GM10266 (cell line): ENCODE measurements at regions not wholly inside any gene's neighbourhood (a gene's known extent, or its start where the extent isn't known, plus 50 kb on each side); places are given as distances from the start of the nearest gene placed in this dataset.

Experiments used
- DNase-seq: peaks from one replicate; pipeline ENCODE4 v3.0.0; 2012; ENCODE audit errors: extremely low spot score
- CTCF ChIP-seq: IDR thresholded peaks from 2 replicates; pipeline ENCODE4 v1.5.1; 2012; ENCODE audit warnings: mild to moderate bottlenecking, low read depth; ENCODE audit not compliant: control insufficient read depth, insufficient read depth; ENCODE audit errors: missing control alignments

GRCh38 chr4:77465271-77465670 lies 140.3 kb upstream of the CXCL13 start:
- DNase-seq: no peak
- TF ChIP-seq CTCF: peak; percentile 52

GRCh38 chr4:77466430-77466829 lies 139.2 kb upstream of the CXCL13 start:
- no peak for TF ChIP-seq CTCF
- DNase-seq: no peak

- no peak for TF ChIP-seq CTCF
- no peak for DNase-seq
Measured at GRCh38 chr4:77471821-77472495, 133.7 kb upstream of the CXCL13 start.

DNA sequence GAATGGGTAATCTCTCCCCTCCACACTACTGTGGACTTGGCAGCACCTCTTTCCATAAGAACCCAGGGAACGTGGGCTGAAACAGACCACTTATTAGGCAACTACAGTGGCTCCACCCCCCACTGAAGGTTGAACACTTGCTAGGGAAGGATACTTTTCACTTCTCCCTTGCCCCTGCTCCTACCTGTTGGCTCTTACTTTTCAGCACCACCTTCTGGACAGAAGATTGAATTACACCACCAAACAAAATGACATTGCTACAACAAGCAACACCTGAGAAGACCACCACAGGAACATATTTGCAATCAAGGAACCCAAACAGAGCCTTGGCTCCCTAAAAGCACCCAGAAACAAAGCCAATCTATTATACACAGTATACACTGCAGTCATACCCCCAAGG lies 132.1 kb upstream of the CXCL13 start:
- peak; percentile 30 for DNase-seq
- TF ChIP-seq CTCF: peak; percentile 40

DNA sequence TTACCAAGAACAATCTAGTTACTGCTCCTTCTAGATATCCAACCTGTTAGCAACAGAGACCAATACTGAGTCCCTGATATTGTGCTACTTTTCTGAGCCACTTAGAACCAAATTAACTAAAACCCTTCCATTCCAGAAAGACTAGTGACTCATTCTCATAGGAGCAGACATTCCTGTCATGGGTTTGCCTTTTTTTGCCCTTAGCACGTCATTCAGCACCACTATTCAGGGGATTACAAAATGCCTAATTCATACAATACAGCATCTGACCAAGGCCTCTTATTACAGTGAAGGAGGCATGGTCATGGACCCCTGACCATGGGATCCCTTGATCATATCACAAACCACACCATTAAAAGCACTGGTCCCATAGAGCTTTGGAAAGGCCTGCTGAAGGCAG lies 123.8 kb upstream of the CXCL13 start:
- DNase-seq: no peak
- TF ChIP-seq CTCF: no peak

DNA sequence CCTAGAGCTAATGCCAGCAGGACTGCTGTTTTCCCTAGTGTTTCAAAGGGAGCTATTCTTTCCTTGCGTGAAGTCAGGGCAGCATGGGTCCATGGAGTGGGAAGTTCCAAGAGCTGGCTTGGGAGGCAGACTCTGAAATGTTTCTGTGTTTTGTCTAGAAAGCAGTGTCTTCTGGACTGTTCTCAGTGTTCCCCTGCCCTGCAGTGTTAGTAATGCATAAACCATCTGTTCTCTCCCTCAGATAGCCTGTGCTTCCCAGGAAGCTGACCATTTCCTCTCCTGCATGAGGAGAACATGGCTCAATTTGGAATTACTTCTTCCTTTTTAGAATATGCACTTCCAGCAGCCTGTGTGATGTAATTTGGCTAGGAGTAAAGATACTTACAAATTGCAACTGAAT lies 116.7 kb upstream of the CXCL13 start:
- DNase-seq: no peak
- no peak for TF ChIP-seq CTCF

DNA sequence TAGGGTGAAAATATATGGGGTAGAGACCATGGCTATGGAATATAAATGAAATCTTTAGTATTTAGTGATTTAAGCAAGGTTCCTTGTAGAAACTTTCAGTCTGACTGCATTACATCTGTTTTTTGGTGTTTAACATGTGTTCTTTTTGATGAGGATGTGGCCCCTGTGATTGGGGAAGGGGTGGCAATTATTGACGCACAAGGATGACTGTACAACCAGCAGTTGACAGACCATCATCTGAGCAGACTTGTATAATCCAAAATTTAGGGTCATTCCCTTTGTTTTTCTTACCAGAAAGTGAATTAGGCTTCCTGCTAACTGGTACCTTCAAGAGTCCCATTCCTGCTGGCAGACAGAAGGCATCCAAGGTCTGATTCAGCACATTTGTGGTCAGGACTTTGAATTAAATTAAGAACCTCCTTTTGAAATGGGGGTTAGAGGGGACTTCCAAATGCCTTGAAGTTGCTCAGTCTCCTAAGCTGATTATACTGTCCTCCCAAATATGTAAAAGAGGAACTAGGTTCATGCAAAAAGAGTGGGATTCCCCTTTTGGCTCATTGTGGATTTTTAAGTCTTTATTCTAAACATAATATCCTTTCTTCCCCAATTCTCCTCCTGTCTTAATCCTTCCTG lies 112.4 kb upstream of the CXCL13 start:
- no peak for TF ChIP-seq CTCF
- peak; percentile 24 for DNase-seq
